K562 (cell line): ENCODE measurements at regions not wholly inside any gene's neighbourhood (a gene's known extent, or its start where the extent isn't known, plus 50 kb on each side); places are given as distances from the start of the nearest gene placed in this dataset.

ENCODE experiments used
- ATAC-seq: fragments of 200-7000 bp; cut with Tn5 transposase; 3 replicates; pipeline ENCODE4 v1.9.1; 2020; ENCODE audit warnings: moderate library complexity
- BruUV-seq: library from RNA; stranded (reverse); fragments of 400-500 nt; replicated peaks from 2 replicates; lab custom pipeline; 2021; lab: Mats Ljungman, UMichigan
- CTCF ChIA-PET: fragments of 300-600 bp; formaldehyde crosslinking; extraction: SDS; loops from one replicate; lab custom pipeline; 2021; ENCODE audit warnings: low intra/inter-chr PET ratio; lab: Yijun Ruan, JAX
- POLR2A ChIA-PET: fragments of 300-600, 350-650 bp; sonication (Branson Sonifier 250); formaldehyde crosslinking; extraction: SDS; loops from one replicate; lab custom pipeline; 2021; ENCODE audit warnings: antibody characterized with exemption, inconsistent platforms; lab: Yijun Ruan, JAX
- DNase-seq, 4 experiments: peaks; one replicate each; pipeline versions ENCODE4 v3.0.0 to v3.0.0-alpha.2; 2011 to 2018; ENCODE audit warnings: low spot score in 3 of 4, mixed read lengths in 3 of 4; ENCODE audit errors: extremely low read depth in 1 of 4
- FAIRE-seq: peaks from 2 replicates; lab custom pipeline; 2011; peaks lifted over from hg19 to GRCh38; lab: Jason Lieb, UNC
- H2AFZ ChIP-seq: 2 replicates; pipeline ENCODE4 v1.6.0; 2011; ENCODE audit warnings: low read depth, low read length, control low read depth, inconsistent platforms
- H3K27ac ChIP-seq: fragments of 200-600 bp; 3 replicates; pipeline ENCODE4 v1.8.0; 2011; ENCODE audit warnings: low read depth, mild to moderate bottlenecking, control low read depth, inconsistent platforms, low read length, moderate library complexity, mixed read lengths; ENCODE audit errors: extremely low read depth
- H3K27me3 ChIP-seq, 2 experiments: fragments of 300-600 bp in 1 of 2; 2 replicates in 1 of 2; 3 replicates in 1 of 2; pipeline versions ENCODE4 v1.6.0 to v1.8.0; 2011; ENCODE audit warnings: inconsistent platforms in 2 of 2, low read length in 2 of 2, mild to moderate bottlenecking in 1 of 2, mixed read lengths in 1 of 2, moderate library complexity in 1 of 2; ENCODE audit not compliant: control insufficient read depth in 2 of 2, insufficient read depth in 2 of 2
- H3K36me3 ChIP-seq: fragments of 300-600 bp; 3 replicates; pipeline ENCODE4 v1.8.0; 2011; ENCODE audit warnings: mild to moderate bottlenecking, low read length, inconsistent platforms; ENCODE audit not compliant: control insufficient read depth, insufficient read depth
- H3K4me1 ChIP-seq, 2 experiments: fragments of 200-600 bp in 1 of 2; replicated peaks in 1 of 2; 2 replicates in 1 of 2; 3 replicates in 1 of 2; pipeline versions ENCODE4 v1.5.1 to v1.8.0; 2011; ENCODE audit warnings: inconsistent platforms in 2 of 2, low read length in 2 of 2, mild to moderate bottlenecking in 1 of 2, mixed read lengths in 1 of 2, moderate library complexity in 1 of 2; ENCODE audit not compliant: control insufficient read depth in 2 of 2, insufficient read depth in 2 of 2
- H3K4me2 ChIP-seq: 2 replicates; pipeline ENCODE4 v1.6.1; 2011; ENCODE audit warnings: low read length, control low read depth, inconsistent platforms, mixed read lengths; ENCODE audit not compliant: insufficient read depth
- H3K4me3 ChIP-seq: fragments of 200-600 bp; sonication (generic), shearing (Covaris generic); 2 replicates; pipeline ENCODE4 v1.5.1; 2016; ENCODE audit warnings: control low read depth, inconsistent platforms
- H3K79me2 ChIP-seq: fragments of 200-600 bp; 3 replicates; pipeline ENCODE4 v1.8.0; 2011; ENCODE audit warnings: low read length, inconsistent platforms; ENCODE audit not compliant: control insufficient read depth, insufficient read depth
- H3K9ac ChIP-seq, 2 experiments: 2 replicates each; pipeline versions ENCODE4 v1.6.0 to v1.6.1; 2011; ENCODE audit warnings: low read depth in 2 of 2, low read length in 2 of 2, control low read depth in 1 of 2, inconsistent platforms in 1 of 2, mild to moderate bottlenecking in 1 of 2, mixed read lengths in 1 of 2; ENCODE audit not compliant: insufficient read depth in 1 of 2
- H3K9me1 ChIP-seq: one replicate; pipeline ENCODE4 v1.6.0; 2011; ENCODE audit warnings: inconsistent platforms, mild to moderate bottlenecking, low read length, moderate library complexity; ENCODE audit not compliant: control insufficient read depth, insufficient read depth
- H3K9me3 ChIP-seq: replicated peaks from 2 replicates; pipeline ENCODE4 v1.5.1; 2011; ENCODE audit warnings: low read depth, low read length, inconsistent platforms; ENCODE audit not compliant: control insufficient read depth, insufficient read depth
- H4K20me1 ChIP-seq: replicated peaks from 2 replicates; pipeline ENCODE4 v1.6.1; 2011; ENCODE audit warnings: low read length, inconsistent platforms, mixed read lengths; ENCODE audit not compliant: control insufficient read depth, insufficient read depth
- BRD9 ChIP-seq: fragments of 450-650 bp; IDR thresholded peaks from 2 replicates; pipeline ENCODE4 v1.6.1; 2018; ENCODE audit warnings: low read depth; ENCODE audit not compliant: partially characterized antibody
- HMG20A ChIP-seq: fragments of 450-650 bp; formaldehyde crosslinking; conservative IDR thresholded peaks from 2 replicates; pipeline ENCODE4 v1.4.0; 2020; ENCODE audit warnings: mild to moderate bottlenecking, mixed read lengths
- NFXL1 ChIP-seq: fragments of 450-650 bp; formaldehyde crosslinking; IDR thresholded peaks from 2 replicates; pipeline ENCODE4 v1.4.0; 2021; ENCODE audit warnings: mild to moderate bottlenecking
- PHTF2 ChIP-seq: fragments of 250-450 bp; sonication (Bioruptor Pico); IDR thresholded peaks from 2 replicates; pipeline ENCODE4 v1.5.0; 2021; ENCODE audit warnings: mild to moderate bottlenecking
- PRMT5 ChIP-seq: sonication (generic); formaldehyde crosslinking; IDR thresholded peaks from 2 replicates; pipeline ENCODE4 v1.5.0; 2020; ENCODE audit warnings: missing genetic modification reagents
- ZEB2 ChIP-seq: fragments of 450-650 bp; IDR thresholded peaks from 2 replicates; pipeline ENCODE4 v1.6.1; 2016
- ZFP1 ChIP-seq: fragments of 450-650 bp; formaldehyde crosslinking; IDR thresholded peaks from 2 replicates; pipeline ENCODE4 v1.4.0; 2020; ENCODE audit warnings: mild to moderate bottlenecking, mixed read lengths
- ZNF175 ChIP-seq: fragments of 200-800 bp; sonication (Bioruptor generic); IDR thresholded peaks from 2 replicates; pipeline ENCODE4 v1.6.1; 2016; ENCODE audit warnings: low read depth, mild to moderate bottlenecking, missing genetic modification characterization, missing compliant biosample characterization
- ZNF23 ChIP-seq: fragments of 250-450 bp; sonication (Bioruptor Pico); IDR thresholded peaks from 2 replicates; pipeline ENCODE4 v1.4.0; 2020; ENCODE audit warnings: mild to moderate bottlenecking
- WGBS: fragments of 100-300 bp; shearing (Covaris generic); methylation state at CpG from one replicate; pipeline ENCODE4 v1.1.6; 2016; ENCODE audit warnings: low coverage, mixed read lengths; ENCODE audit not compliant: insufficient coverage; ENCODE audit errors: missing lambda C conversion rate; 5-methylcytosine and 5-hydroxymethylcytosine counted together
- in situ Hi-C: fragments of 300-500 bp; cut with MboI; formaldehyde crosslinking; loops from 4 replicates; pipeline ENCODE4 v1.15.0; 2018; ENCODE audit warnings: inconsistent platforms, mixed read lengths
- intact Hi-C: fragments of 100-400 bp; cut with micrococcal nuclease; formaldehyde crosslinking; loops from 2 replicates; pipeline ENCODE4 v1.14.2; 2022
- TF ChIP-seq, protein P1 (sequence below), 2 experiments: fragments of 450-650 bp; IDR thresholded peaks; 2 replicates each; pipeline ENCODE4 v1.6.1; 2018; ENCODE audit warnings: mild to moderate bottlenecking in 2 of 2, low read depth in 1 of 2; ENCODE audit not compliant: partially characterized antibody in 2 of 2
- TF ChIP-seq, protein P2 (sequence below): fragments of 250-450 bp; sonication (Bioruptor Pico); IDR thresholded peaks from 2 replicates; pipeline ENCODE4 v1.4.0; 2020; ENCODE audit warnings: mild to moderate bottlenecking, moderate library complexity
- TF ChIP-seq, protein P3 (sequence below): fragments of 450-650 bp; formaldehyde crosslinking; IDR thresholded peaks from 2 replicates; pipeline ENCODE4 v1.4.0; 2020; ENCODE audit warnings: mild to moderate bottlenecking, moderate library complexity

DNA sequence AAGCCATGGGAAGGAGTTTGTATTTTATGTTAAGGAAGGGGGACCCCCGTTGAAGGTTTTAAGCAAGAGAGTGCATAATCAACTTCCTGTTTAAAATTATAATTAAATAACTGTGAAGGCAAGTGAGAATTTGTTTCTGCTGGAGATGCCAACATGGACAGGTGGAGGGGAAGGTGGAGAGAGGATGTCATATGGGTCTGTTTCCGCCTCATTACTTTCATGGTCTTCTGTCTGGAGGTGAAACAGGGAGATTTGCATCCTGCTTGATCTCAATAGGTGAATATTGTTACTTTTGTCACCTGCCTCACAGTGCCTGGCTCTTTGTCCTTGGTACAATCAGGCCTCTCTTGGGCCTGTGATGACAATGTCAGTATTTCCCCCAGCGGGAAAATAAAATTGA, 300.6 kb upstream of the LMCD1 start (continued):
- no peak for TF ChIP-seq ZNF175 (CRISPR knock-in tag)
- TF ChIP-seq, protein P1, sequence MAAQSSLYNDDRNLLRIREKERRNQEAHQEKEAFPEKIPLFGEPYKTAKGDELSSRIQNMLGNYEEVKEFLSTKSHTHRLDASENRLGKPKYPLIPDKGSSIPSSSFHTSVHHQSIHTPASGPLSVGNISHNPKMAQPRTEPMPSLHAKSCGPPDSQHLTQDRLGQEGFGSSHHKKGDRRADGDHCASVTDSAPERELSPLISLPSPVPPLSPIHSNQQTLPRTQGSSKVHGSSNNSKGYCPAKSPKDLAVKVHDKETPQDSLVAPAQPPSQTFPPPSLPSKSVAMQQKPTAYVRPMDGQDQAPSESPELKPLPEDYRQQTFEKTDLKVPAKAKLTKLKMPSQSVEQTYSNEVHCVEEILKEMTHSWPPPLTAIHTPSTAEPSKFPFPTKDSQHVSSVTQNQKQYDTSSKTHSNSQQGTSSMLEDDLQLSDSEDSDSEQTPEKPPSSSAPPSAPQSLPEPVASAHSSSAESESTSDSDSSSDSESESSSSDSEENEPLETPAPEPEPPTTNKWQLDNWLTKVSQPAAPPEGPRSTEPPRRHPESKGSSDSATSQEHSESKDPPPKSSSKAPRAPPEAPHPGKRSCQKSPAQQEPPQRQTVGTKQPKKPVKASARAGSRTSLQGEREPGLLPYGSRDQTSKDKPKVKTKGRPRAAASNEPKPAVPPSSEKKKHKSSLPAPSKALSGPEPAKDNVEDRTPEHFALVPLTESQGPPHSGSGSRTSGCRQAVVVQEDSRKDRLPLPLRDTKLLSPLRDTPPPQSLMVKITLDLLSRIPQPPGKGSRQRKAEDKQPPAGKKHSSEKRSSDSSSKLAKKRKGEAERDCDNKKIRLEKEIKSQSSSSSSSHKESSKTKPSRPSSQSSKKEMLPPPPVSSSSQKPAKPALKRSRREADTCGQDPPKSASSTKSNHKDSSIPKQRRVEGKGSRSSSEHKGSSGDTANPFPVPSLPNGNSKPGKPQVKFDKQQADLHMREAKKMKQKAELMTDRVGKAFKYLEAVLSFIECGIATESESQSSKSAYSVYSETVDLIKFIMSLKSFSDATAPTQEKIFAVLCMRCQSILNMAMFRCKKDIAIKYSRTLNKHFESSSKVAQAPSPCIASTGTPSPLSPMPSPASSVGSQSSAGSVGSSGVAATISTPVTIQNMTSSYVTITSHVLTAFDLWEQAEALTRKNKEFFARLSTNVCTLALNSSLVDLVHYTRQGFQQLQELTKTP (IDR thresholded peaks at IDR 0.05; ENCODE audit: low read depth in 1 of 2, partially characterized antibody in 2 of 2): no peak
- TF ChIP-seq NFXL1 (CRISPR knock-in tag): no peak
- no peak for TF ChIP-seq BRD9
- TF ChIP-seq, all 486 proteins: peak for 0

DNA sequence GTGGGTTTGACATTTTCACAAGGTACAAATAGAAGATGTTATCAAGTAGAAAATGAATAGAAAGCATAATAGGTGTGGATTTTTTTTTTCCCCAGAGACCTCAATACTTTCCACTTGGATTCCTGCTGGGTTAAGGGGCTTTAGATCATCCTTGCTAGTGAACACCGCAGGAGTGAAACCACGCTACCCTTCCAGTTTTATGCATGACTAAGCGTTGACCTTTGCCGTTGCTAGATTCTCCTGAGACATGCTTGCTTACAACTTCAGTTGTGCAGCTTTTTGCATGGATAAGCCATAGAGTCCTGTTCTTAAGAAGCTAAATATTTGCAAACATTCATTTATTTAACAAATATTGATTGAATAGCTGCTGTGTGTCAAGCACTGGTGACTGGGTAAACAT, 299.7 kb upstream of the LMCD1 start:
- H3K9ac ChIP-seq: no peak overlapping the region
- H3K27me3 ChIP-seq: no peaks in the 10 kb centered on the region
- no peaks in the 10 kb centered on the region for H3K79me2 ChIP-seq
- intact Hi-C loops (no loop called here), in situ Hi-C loops (no loop called here)
- WGBS: 2% methylated on average over 4 of the region's 4 CpGs
- CTCF ChIA-PET: no interaction called here
- no peak for TF ChIP-seq ZNF23
- no peak for TF ChIP-seq ZEB2
- TF ChIP-seq, protein P2, sequence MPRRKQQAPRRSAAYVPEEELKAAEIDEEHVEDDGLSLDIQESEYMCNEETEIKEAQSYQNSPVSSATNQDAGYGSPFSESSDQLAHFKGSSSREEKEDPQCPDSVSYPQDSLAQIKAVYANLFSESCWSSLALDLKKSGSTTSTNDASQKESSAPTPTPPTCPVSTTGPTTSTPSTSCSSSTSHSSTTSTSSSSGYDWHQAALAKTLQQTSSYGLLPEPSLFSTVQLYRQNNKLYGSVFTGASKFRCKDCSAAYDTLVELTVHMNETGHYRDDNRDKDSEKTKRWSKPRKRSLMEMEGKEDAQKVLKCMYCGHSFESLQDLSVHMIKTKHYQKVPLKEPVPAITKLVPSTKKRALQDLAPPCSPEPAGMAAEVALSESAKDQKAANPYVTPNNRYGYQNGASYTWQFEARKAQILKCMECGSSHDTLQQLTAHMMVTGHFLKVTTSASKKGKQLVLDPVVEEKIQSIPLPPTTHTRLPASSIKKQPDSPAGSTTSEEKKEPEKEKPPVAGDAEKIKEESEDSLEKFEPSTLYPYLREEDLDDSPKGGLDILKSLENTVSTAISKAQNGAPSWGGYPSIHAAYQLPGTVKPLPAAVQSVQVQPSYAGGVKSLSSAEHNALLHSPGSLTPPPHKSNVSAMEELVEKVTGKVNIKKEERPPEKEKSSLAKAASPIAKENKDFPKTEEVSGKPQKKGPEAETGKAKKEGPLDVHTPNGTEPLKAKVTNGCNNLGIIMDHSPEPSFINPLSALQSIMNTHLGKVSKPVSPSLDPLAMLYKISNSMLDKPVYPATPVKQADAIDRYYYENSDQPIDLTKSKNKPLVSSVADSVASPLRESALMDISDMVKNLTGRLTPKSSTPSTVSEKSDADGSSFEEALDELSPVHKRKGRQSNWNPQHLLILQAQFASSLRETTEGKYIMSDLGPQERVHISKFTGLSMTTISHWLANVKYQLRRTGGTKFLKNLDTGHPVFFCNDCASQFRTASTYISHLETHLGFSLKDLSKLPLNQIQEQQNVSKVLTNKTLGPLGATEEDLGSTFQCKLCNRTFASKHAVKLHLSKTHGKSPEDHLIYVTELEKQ: no peak
- no peak for TF ChIP-seq PRMT5 (CRISPR knock-in tag)
- TF ChIP-seq, protein P3, sequence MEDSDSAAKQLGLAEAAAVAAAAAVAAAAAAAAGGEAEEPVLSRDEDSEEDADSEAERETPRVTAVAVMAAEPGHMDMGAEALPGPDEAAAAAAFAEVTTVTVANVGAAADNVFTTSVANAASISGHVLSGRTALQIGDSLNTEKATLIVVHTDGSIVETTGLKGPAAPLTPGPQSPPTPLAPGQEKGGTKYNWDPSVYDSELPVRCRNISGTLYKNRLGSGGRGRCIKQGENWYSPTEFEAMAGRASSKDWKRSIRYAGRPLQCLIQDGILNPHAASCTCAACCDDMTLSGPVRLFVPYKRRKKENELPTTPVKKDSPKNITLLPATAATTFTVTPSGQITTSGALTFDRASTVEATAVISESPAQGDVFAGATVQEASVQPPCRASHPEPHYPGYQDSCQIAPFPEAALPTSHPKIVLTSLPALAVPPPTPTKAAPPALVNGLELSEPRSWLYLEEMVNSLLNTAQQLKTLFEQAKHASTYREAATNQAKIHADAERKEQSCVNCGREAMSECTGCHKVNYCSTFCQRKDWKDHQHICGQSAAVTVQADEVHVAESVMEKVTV (CRISPR knock-in tag): no peak
- TF ChIP-seq ZFP1: no peak
- TF ChIP-seq HMG20A: no peak
- no peak for TF ChIP-seq PHTF2 (CRISPR knock-in tag)
- POLR2A ChIA-PET: no interaction called here
- no peak overlapping the region for H3K4me2 ChIP-seq
- no peak overlapping the region for H3K4me3 ChIP-seq
- no TSS peak for BruUV-seq
- DNase-seq (no peak), ATAC-seq (no peak), FAIRE-seq (no peak)
- H4K20me1 ChIP-seq: no peaks in the 10 kb centered on the region
- no peaks in the 10 kb centered on the region for H3K36me3 ChIP-seq
- no peaks in the 10 kb centered on the region for H3K9me1 ChIP-seq
- H2AFZ ChIP-seq: no peak overlapping the region
- H3K27ac ChIP-seq: no peak overlapping the region
- H3K9me3 ChIP-seq: peaks cover 3% of the 10 kb centered on the region; the same call in 1 of the 2 replicates
- H3K4me1 ChIP-seq: no peaks in the 10 kb centered on the region
